K562 (cell line): ENCODE measurements at regions not wholly inside any gene's neighbourhood (a gene's known extent, or its start where the extent isn't known, plus 50 kb on each side); places are given as distances from the start of the nearest gene placed in this dataset.

Experiments
- ATAC-seq: fragments of 200-7000 bp; cut with Tn5 transposase; 3 replicates; pipeline ENCODE4 v1.9.1; 2020; ENCODE audit warnings: moderate library complexity
- BruUV-seq: library from RNA; stranded (reverse); fragments of 400-500 nt; replicated peaks from 2 replicates; lab custom pipeline; 2021; lab: Mats Ljungman, UMichigan
- CTCF ChIA-PET: fragments of 300-600 bp; formaldehyde crosslinking; extraction: SDS; loops from one replicate; lab custom pipeline; 2021; ENCODE audit warnings: low intra/inter-chr PET ratio; lab: Yijun Ruan, JAX
- POLR2A ChIA-PET: fragments of 300-600, 350-650 bp; sonication (Branson Sonifier 250); formaldehyde crosslinking; extraction: SDS; loops from one replicate; lab custom pipeline; 2021; ENCODE audit warnings: antibody characterized with exemption, inconsistent platforms; lab: Yijun Ruan, JAX
- DNase-seq, 4 experiments: peaks; one replicate each; pipeline versions ENCODE4 v3.0.0 to v3.0.0-alpha.2; 2011 to 2018; ENCODE audit warnings: low spot score in 3 of 4, mixed read lengths in 3 of 4; ENCODE audit errors: extremely low read depth in 1 of 4
- FAIRE-seq: peaks from 2 replicates; lab custom pipeline; 2011; peaks lifted over from hg19 to GRCh38; lab: Jason Lieb, UNC
- H2AFZ ChIP-seq: 2 replicates; pipeline ENCODE4 v1.6.0; 2011; ENCODE audit warnings: low read depth, low read length, control low read depth, inconsistent platforms
- H3K27ac ChIP-seq: fragments of 200-600 bp; 3 replicates; pipeline ENCODE4 v1.8.0; 2011; ENCODE audit warnings: low read depth, mild to moderate bottlenecking, control low read depth, inconsistent platforms, low read length, moderate library complexity, mixed read lengths; ENCODE audit errors: extremely low read depth
- H3K27me3 ChIP-seq, 2 experiments: fragments of 300-600 bp in 1 of 2; 2 replicates in 1 of 2; 3 replicates in 1 of 2; pipeline versions ENCODE4 v1.6.0 to v1.8.0; 2011; ENCODE audit warnings: inconsistent platforms in 2 of 2, low read length in 2 of 2, mild to moderate bottlenecking in 1 of 2, mixed read lengths in 1 of 2, moderate library complexity in 1 of 2; ENCODE audit not compliant: control insufficient read depth in 2 of 2, insufficient read depth in 2 of 2
- H3K36me3 ChIP-seq: fragments of 300-600 bp; 3 replicates; pipeline ENCODE4 v1.8.0; 2011; ENCODE audit warnings: mild to moderate bottlenecking, low read length, inconsistent platforms; ENCODE audit not compliant: control insufficient read depth, insufficient read depth
- H3K4me1 ChIP-seq, 2 experiments: fragments of 200-600 bp in 1 of 2; replicated peaks in 1 of 2; 2 replicates in 1 of 2; 3 replicates in 1 of 2; pipeline versions ENCODE4 v1.5.1 to v1.8.0; 2011; ENCODE audit warnings: inconsistent platforms in 2 of 2, low read length in 2 of 2, mild to moderate bottlenecking in 1 of 2, mixed read lengths in 1 of 2, moderate library complexity in 1 of 2; ENCODE audit not compliant: control insufficient read depth in 2 of 2, insufficient read depth in 2 of 2
- H3K4me2 ChIP-seq: 2 replicates; pipeline ENCODE4 v1.6.1; 2011; ENCODE audit warnings: low read length, control low read depth, inconsistent platforms, mixed read lengths; ENCODE audit not compliant: insufficient read depth
- H3K4me3 ChIP-seq: fragments of 200-600 bp; sonication (generic), shearing (Covaris generic); 2 replicates; pipeline ENCODE4 v1.5.1; 2016; ENCODE audit warnings: control low read depth, inconsistent platforms
- H3K79me2 ChIP-seq: fragments of 200-600 bp; 3 replicates; pipeline ENCODE4 v1.8.0; 2011; ENCODE audit warnings: low read length, inconsistent platforms; ENCODE audit not compliant: control insufficient read depth, insufficient read depth
- H3K9ac ChIP-seq, 2 experiments: 2 replicates each; pipeline versions ENCODE4 v1.6.0 to v1.6.1; 2011; ENCODE audit warnings: low read depth in 2 of 2, low read length in 2 of 2, control low read depth in 1 of 2, inconsistent platforms in 1 of 2, mild to moderate bottlenecking in 1 of 2, mixed read lengths in 1 of 2; ENCODE audit not compliant: insufficient read depth in 1 of 2
- H3K9me1 ChIP-seq: one replicate; pipeline ENCODE4 v1.6.0; 2011; ENCODE audit warnings: inconsistent platforms, mild to moderate bottlenecking, low read length, moderate library complexity; ENCODE audit not compliant: control insufficient read depth, insufficient read depth
- H3K9me3 ChIP-seq: replicated peaks from 2 replicates; pipeline ENCODE4 v1.5.1; 2011; ENCODE audit warnings: low read depth, low read length, inconsistent platforms; ENCODE audit not compliant: control insufficient read depth, insufficient read depth
- H4K20me1 ChIP-seq: replicated peaks from 2 replicates; pipeline ENCODE4 v1.6.1; 2011; ENCODE audit warnings: low read length, inconsistent platforms, mixed read lengths; ENCODE audit not compliant: control insufficient read depth, insufficient read depth
- ARNT ChIP-seq, 2 experiments: fragments of 450-650 bp; IDR thresholded peaks; 2 replicates each; pipeline ENCODE4 v1.6.1; 2016; ENCODE audit warnings: mild to moderate bottlenecking in 1 of 2
- CHD2 ChIP-seq: IDR thresholded peaks from 2 replicates; pipeline ENCODE4 v1.6.1; 2011; ENCODE audit warnings: low read depth, low read length
- FOXK2 ChIP-seq, 2 experiments: fragments of 450-650 bp; IDR thresholded peaks in 1 of 2; conservative IDR thresholded peaks in 1 of 2; 2 replicates each; pipeline ENCODE4 v1.6.1; 2016; ENCODE audit warnings: low read depth in 2 of 2, mild to moderate bottlenecking in 1 of 2
- FOXP1 ChIP-seq: sonication (generic); formaldehyde crosslinking; IDR thresholded peaks from 2 replicates; pipeline ENCODE4 v1.8.0; 2022; ENCODE audit warnings: mild to moderate bottlenecking, missing genetic modification reagents
- KLF13 ChIP-seq: fragments of 450-650 bp; IDR thresholded peaks from 2 replicates; pipeline ENCODE4 v1.6.1; 2016; ENCODE audit warnings: missing genetic modification characterization, low read depth, mild to moderate bottlenecking, missing compliant biosample characterization, moderate library complexity, borderline replicate concordance
- NR2C2 ChIP-seq, 2 experiments: fragments of 200-800 bp in 1 of 2; sonication (Bioruptor generic) in 1 of 2; sonication (generic) in 1 of 2; formaldehyde crosslinking in 1 of 2; IDR thresholded peaks; 2 replicates each; pipeline versions ENCODE4 v1.6.1 to v1.8.0; 2016 to 2022; ENCODE audit warnings: mild to moderate bottlenecking in 1 of 2, missing compliant biosample characterization in 1 of 2, missing genetic modification characterization in 1 of 2, missing genetic modification reagents in 1 of 2
- RB1 ChIP-seq: fragments of 450-650 bp; IDR thresholded peaks from 2 replicates; pipeline ENCODE4 v1.6.1; 2017; ENCODE audit warnings: low read depth, mild to moderate bottlenecking
- SIRT6 ChIP-seq: IDR thresholded peaks from one replicate; pipeline ENCODE4 v1.6.1; 2012; ENCODE audit warnings: low read depth, mild to moderate bottlenecking, control low read depth, inconsistent platforms, low read length, moderate library complexity
- TGIF2 ChIP-seq: sonication (generic); formaldehyde crosslinking; IDR thresholded peaks from 2 replicates; pipeline ENCODE4 v1.8.1; 2022; ENCODE audit warnings: mild to moderate bottlenecking, missing genetic modification reagents, moderate library complexity
- ZBED1 ChIP-seq: IDR thresholded peaks from 2 replicates; pipeline ENCODE4 v1.6.1; 2014
- ZNF133 ChIP-seq: fragments of 250-450 bp; sonication (Bioruptor Pico); IDR thresholded peaks from 2 replicates; pipeline ENCODE4 v1.4.0; 2020; ENCODE audit warnings: mild to moderate bottlenecking
- ZNF263 ChIP-seq: sonication (generic); formaldehyde crosslinking; IDR thresholded peaks from 2 replicates; pipeline ENCODE4 v1.8.0; 2022; ENCODE audit warnings: mild to moderate bottlenecking, missing genetic modification reagents, borderline replicate concordance
- WGBS: fragments of 100-300 bp; shearing (Covaris generic); methylation state at CpG from one replicate; pipeline ENCODE4 v1.1.6; 2016; ENCODE audit warnings: low coverage, mixed read lengths; ENCODE audit not compliant: insufficient coverage; ENCODE audit errors: missing lambda C conversion rate; 5-methylcytosine and 5-hydroxymethylcytosine counted together
- in situ Hi-C: fragments of 300-500 bp; cut with MboI; formaldehyde crosslinking; loops from 4 replicates; pipeline ENCODE4 v1.15.0; 2018; ENCODE audit warnings: inconsistent platforms, mixed read lengths
- intact Hi-C: fragments of 100-400 bp; cut with micrococcal nuclease; formaldehyde crosslinking; loops from 2 replicates; pipeline ENCODE4 v1.14.2; 2022
- TF ChIP-seq, protein P1 (sequence below): conservative IDR thresholded peaks from 2 replicates; pipeline ENCODE4 v1.6.1; 2011; ENCODE audit warnings: low read depth, mild to moderate bottlenecking, low read length; ENCODE audit not compliant: control insufficient read depth

GRCh38 chr13:76773448-76774094, 112.6 kb downstream of the KCTD12 start:
- no peak for DNase-seq
- no peak for ATAC-seq
- Histone ChIP-seq H3K4me3 (no peak overlapping the region), H3K9me3 (no peaks in the 10 kb centered on the region), H3K36me3 (no peaks in the 10 kb centered on the region), H3K4me1 (no peaks in the 10 kb centered on the region), H3K27me3 (no peaks in the 10 kb centered on the region), H2AFZ (no peak overlapping the region), H3K9ac (no peak overlapping the region), H3K79me2 (no peaks in the 10 kb centered on the region), H3K9me1 (no peaks in the 10 kb centered on the region), H4K20me1 (no peaks in the 10 kb centered on the region), H3K4me2 (no peak overlapping the region), H3K27ac (no peak overlapping the region)
- no TSS peak for BruUV-seq
- no peak for TF ChIP-seq CHD2
- no peak for TF ChIP-seq ZNF133 (CRISPR knock-in tag)
- no peak for TF ChIP-seq SIRT6
- TF ChIP-seq FOXP1 (CRISPR knock-in tag) = no peak
- TF ChIP-seq ARNT (IDR thresholded peaks at IDR 0.05) = no peak
- TF ChIP-seq FOXK2 (conservative IDR thresholded peaks at IDR 0.05 in 1 of 2, IDR thresholded peaks at IDR 0.05 in 1 of 2; ENCODE audit: low read depth in 2 of 2) = no peak
- TF ChIP-seq KLF13 = no peak
- TF ChIP-seq NR2C2 (CRISPR knock-in tag; IDR thresholded peaks at IDR 0.05) = no peak
- no peak for TF ChIP-seq NR2C2 (tag; IDR thresholded peaks at IDR 0.05)
- TF ChIP-seq ZNF263 (CRISPR knock-in tag) = no peak
- TF ChIP-seq, protein P1, sequence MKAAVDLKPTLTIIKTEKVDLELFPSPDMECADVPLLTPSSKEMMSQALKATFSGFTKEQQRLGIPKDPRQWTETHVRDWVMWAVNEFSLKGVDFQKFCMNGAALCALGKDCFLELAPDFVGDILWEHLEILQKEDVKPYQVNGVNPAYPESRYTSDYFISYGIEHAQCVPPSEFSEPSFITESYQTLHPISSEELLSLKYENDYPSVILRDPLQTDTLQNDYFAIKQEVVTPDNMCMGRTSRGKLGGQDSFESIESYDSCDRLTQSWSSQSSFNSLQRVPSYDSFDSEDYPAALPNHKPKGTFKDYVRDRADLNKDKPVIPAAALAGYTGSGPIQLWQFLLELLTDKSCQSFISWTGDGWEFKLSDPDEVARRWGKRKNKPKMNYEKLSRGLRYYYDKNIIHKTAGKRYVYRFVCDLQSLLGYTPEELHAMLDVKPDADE = no peak
- TF ChIP-seq RB1 = no peak
- no peak for TF ChIP-seq ZBED1
- TF ChIP-seq TGIF2 = no peak
- no peak for FAIRE-seq
- ChIA-PET POLR2A (no interaction called here), CTCF (no interaction called here)
- in situ Hi-C loops = no loop called here
- intact Hi-C loops = no loop called here
- 3% methylated on average over 5 of the region's 5 CpGs for whole genome bisulfite sequencing
